SK-MEL-5 (cell line): ENCODE measurements at regions not wholly inside any gene's neighbourhood (a gene's known extent, or its start where the extent isn't known, plus 50 kb on each side); places are given as distances from the start of the nearest gene placed in this dataset.
"Not testable (repeated sequence)": the region's sequence is repeated elsewhere in the genome, so short reads cannot be mapped to it uniquely, and the experiment has no call there.

ENCODE experiments used
- DNase-seq: peaks from one replicate; pipeline ENCODE4 v3.0.0-alpha.2; 2016; ENCODE audit warnings: low read depth, low spot score
- in situ Hi-C: cut with HindIII; loops from 2 replicates; pipeline ENCODE4 v1.10.0; 2016; ENCODE audit warnings: low sequenced_read_pairs, high pct_unique_total_duplicates, low pct_unique_long_range_greater_than_20kb

- in situ Hi-C loops: no loop called here
- no peak for DNase-seq
Observed at GRCh38 chr2:38243186-38243880, 133.7 kb downstream of the ATL2 start.

GRCh38 chr2:38239452-38239851 lies 137.6 kb downstream of the ATL2 start:
- DNase-seq: no peak
- in situ Hi-C loops: no loop called here

- DNase-seq, in situ Hi-C loops: not testable (repeated sequence)
Observed at GRCh38 chr2:38238705-38239104, 138.4 kb downstream of the ATL2 start.

GRCh38 chr2:38237311-38237710 lies 139.8 kb downstream of the ATL2 start:
- DNase-seq: no peak
- in situ Hi-C loops: no loop called here

GRCh38 chr2:38233231-38233983 lies 143.7 kb downstream of the ATL2 start:
- DNase-seq: peak; percentile 22
- in situ Hi-C loops: no loop called here

- in situ Hi-C loops: no loop called here
- no peak for DNase-seq
Observed at GRCh38 chr2:38232454-38232853, 144.6 kb downstream of the ATL2 start.

GRCh38 chr2:38230756-38231155 lies 146.3 kb downstream of the ATL2 start:
- in situ Hi-C loops: no loop called here
- no peak for DNase-seq

- DNase-seq: no peak
- in situ Hi-C loops: no loop called here
Observed at GRCh38 chr2:38228753-38229152, 148.3 kb downstream of the ATL2 start.

GRCh38 chr2:38224821-38225437 lies 149.0 kb upstream of the CYP1B1 start:
- in situ Hi-C loops: no loop called here
- no peak for DNase-seq

- in situ Hi-C loops: no loop called here
- DNase-seq: no peak
Observed at GRCh38 chr2:38224181-38224580, 148.2 kb upstream of the CYP1B1 start.

GRCh38 chr2:38223256-38223655 lies 147.3 kb upstream of the CYP1B1 start:
- DNase-seq: no peak
- in situ Hi-C loops: no loop called here

GRCh38 chr2:38220164-38220563 lies 144.2 kb upstream of the CYP1B1 start:
- in situ Hi-C loops: no loop called here
- no peak for DNase-seq

- in situ Hi-C loops: no loop called here
- no peak for DNase-seq
Observed at GRCh38 chr2:38218995-38219394, 143.0 kb upstream of the CYP1B1 start.

- DNase-seq: no peak
- in situ Hi-C loops: no loop called here
Observed at GRCh38 chr2:38218591-38218991, 142.6 kb upstream of the CYP1B1 start.

GRCh38 chr2:38217401-38218188 lies 141.6 kb upstream of the CYP1B1 start:
- in situ Hi-C loops: no loop called here
- no peak for DNase-seq

- DNase-seq: no peak
- in situ Hi-C loops: no loop called here
Observed at GRCh38 chr2:38216886-38217285, 140.9 kb upstream of the CYP1B1 start.

GRCh38 chr2:38215993-38216392 lies 140.0 kb upstream of the CYP1B1 start:
- peak; percentile 18 for DNase-seq
- in situ Hi-C loops: no loop called here

- in situ Hi-C loops: no loop called here
- DNase-seq: peak; percentile 70
Observed at GRCh38 chr2:38215522-38215921, 139.6 kb upstream of the CYP1B1 start.
